CD4-positive, alpha-beta memory T cell (primary cell): ENCODE measurements at regions not wholly inside any gene's neighbourhood (a gene's known extent, or its start where the extent isn't known, plus 50 kb on each side); places are given as distances from the start of the nearest gene placed in this dataset.

ENCODE experiments used
- CTCF ChIA-PET: fragments of 350-600 bp; sonication (Branson Sonifier 250); formaldehyde crosslinking; loops from one replicate; lab custom pipeline; 2021; ENCODE audit warnings: inconsistent platforms; ENCODE audit not compliant: partially characterized antibody; lab: Charles Lee
- POLR2A ChIA-PET: fragments of 350-600 bp; sonication (Branson Sonifier 250); formaldehyde crosslinking; loops from one replicate; lab custom pipeline; 2021; ENCODE audit not compliant: partially characterized antibody; lab: Charles Lee
- DNase-seq, 5 donors: peaks; one replicate each; pipeline versions ENCODE4 v3.0.0 to v3.0.0-alpha.2; 2020 to 2022; ENCODE audit warnings: mixed read lengths in 1 of 5
- H3K27ac ChIP-seq: one replicate; pipeline ENCODE4 v1.7.0; 2013; ENCODE audit warnings: low read depth, low read length
- H3K27me3 ChIP-seq: 2 replicates; pipeline ENCODE4 v1.7.0; 2013; ENCODE audit warnings: mild to moderate bottlenecking, low read length, moderate library complexity; ENCODE audit not compliant: insufficient read depth
- H3K36me3 ChIP-seq: 2 replicates; pipeline ENCODE4 v1.7.0; 2013; ENCODE audit warnings: mild to moderate bottlenecking, low read length, moderate library complexity; ENCODE audit not compliant: insufficient read depth
- H3K4me1 ChIP-seq: 2 replicates; pipeline ENCODE4 v1.7.0; 2013; ENCODE audit warnings: mild to moderate bottlenecking, low read length, moderate library complexity; ENCODE audit not compliant: insufficient read depth
- H3K4me3 ChIP-seq, 2 donors: one replicate each; pipeline ENCODE4 v1.7.0; 2013; ENCODE audit warnings: low read length in 2 of 2, mild to moderate bottlenecking in 1 of 2
- H3K9me3 ChIP-seq, 2 donors: one replicate each; pipeline ENCODE4 v1.7.0; 2013; ENCODE audit warnings: low read length in 2 of 2, control low read depth in 1 of 2; ENCODE audit not compliant: control insufficient read depth in 1 of 2
- H3K27ac Mint-ChIP-seq, 7 donors: one replicate each; pipeline ENCODE4 v1.8.0; 2020 to 2021; ENCODE audit warnings: mixed read lengths in 7 of 7, mild to moderate bottlenecking in 6 of 7, inconsistent platforms in 3 of 7, moderate library complexity in 3 of 7
- H3K27me3 Mint-ChIP-seq, 2 donors: one replicate each; pipeline ENCODE4 v1.8.0; 2020 to 2021; ENCODE audit warnings: mixed read lengths in 2 of 2
- H3K36me3 Mint-ChIP-seq, 2 donors: one replicate each; pipeline ENCODE4 v1.8.0; 2020 to 2021; ENCODE audit warnings: mixed read lengths in 2 of 2, inconsistent platforms in 1 of 2, mild to moderate bottlenecking in 1 of 2
- H3K4me1 Mint-ChIP-seq, 4 donors: one replicate each; pipeline ENCODE4 v1.8.0; 2020 to 2021; ENCODE audit warnings: mixed read lengths in 4 of 4, mild to moderate bottlenecking in 1 of 4
- H3K4me3 Mint-ChIP-seq, 8 donors: one replicate each; pipeline ENCODE4 v1.8.0; 2020 to 2021; ENCODE audit warnings: mixed read lengths in 8 of 8, mild to moderate bottlenecking in 7 of 8, moderate library complexity in 6 of 8, inconsistent platforms in 3 of 8
- H3K9me3 Mint-ChIP-seq, 8 donors: one replicate each; pipeline ENCODE4 v1.8.0; 2020 to 2021; ENCODE audit warnings: mixed read lengths in 8 of 8, mild to moderate bottlenecking in 5 of 8, inconsistent platforms in 3 of 8, moderate library complexity in 1 of 8
- intact Hi-C: fragments of 100-400 bp; cut with micrococcal nuclease; formaldehyde crosslinking; loops from one replicate; pipeline ENCODE4 v1.15.1; 2023

- H3K4me3 Mint-ChIP-seq: no peak overlapping the region
These were observed 244.6 kb downstream of the NPHP4 start for GRCh38 chr1:5747426-5748285.

DNA sequence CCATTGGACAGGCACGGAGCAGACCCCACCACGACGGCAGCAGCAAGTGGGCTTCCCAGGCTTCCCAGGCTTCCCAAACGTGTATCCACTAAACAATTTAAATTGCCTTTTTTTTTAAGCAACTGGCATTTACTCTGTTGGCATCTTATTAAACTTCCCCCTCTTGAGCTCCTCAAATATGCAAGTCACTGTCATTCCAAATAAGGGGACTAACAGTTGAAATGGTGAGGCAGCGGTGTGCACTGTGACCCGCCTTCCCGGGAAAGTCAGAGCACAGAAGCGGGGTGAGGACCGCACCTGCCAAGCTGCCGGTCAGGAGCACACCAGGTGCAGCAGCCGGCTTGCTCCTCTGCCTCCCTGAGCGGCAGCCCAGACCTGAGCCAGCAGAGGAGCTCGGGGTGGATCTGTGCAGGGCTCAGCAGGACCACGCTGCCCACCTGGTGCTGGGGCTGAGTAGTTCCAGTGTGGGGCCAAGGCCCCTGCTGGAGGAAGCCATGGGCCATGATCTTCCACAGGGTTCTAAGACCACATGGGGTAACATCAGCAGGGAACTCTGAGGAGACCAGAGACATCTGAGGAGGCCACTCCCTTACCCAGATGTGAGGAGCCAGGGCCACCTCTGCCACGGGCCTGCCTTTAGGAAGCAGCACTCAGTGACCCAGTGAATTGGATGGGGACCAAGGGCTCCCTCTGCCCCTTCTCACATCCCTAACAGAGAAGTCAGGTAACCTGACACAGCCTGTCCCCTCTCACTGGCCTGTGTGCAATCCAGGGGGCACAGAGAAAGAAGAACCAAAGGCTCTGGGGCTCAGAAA is 245.4 kb downstream of the NPHP4 start:
- no peak overlapping the region for H3K4me3 Mint-ChIP-seq
- peaks cover 12 to 20% of the 10 kb centered on the region in 2 donors for H3K27me3 Mint-ChIP-seq
- peaks cover 0 to 8% (median 1%) of the 10 kb centered on the region in 4 donors for H3K4me1 Mint-ChIP-seq
- intact Hi-C loops: loop anchor here (2.0 kb wide), 1 partner anchor 1094 kb away; no protein-coding TSS in a partner anchor
- H3K27ac ChIP-seq: no peak overlapping the region
- H3K9me3 Mint-ChIP-seq: no peaks in the 10 kb centered on the region
- H3K36me3 ChIP-seq: no peaks in the 10 kb centered on the region
- ChIA-PET CTCF (interaction anchor here (1.2 to 3.8 kb wide), 6 partner anchors 19 to 1096 kb away, joined by 3 to 35 read pairs (median 4); no protein-coding TSS in a partner anchor), POLR2A (no interaction called here)
- H3K4me1 ChIP-seq: no peaks in the 10 kb centered on the region
- no peak for DNase-seq
- H3K4me3 ChIP-seq: no peak overlapping the region
- no peaks in the 10 kb centered on the region for H3K9me3 ChIP-seq
- H3K27ac Mint-ChIP-seq: no peak overlapping the region
- no peaks in the 10 kb centered on the region for H3K27me3 ChIP-seq
- H3K36me3 Mint-ChIP-seq: no peaks in the 10 kb centered on the region

More at GRCh38 chr1:5747426-5748285, 244.6 kb downstream of the NPHP4 start:
- Histone ChIP-seq H3K4me3 (no peak overlapping the region), H3K27me3 (no peaks in the 10 kb centered on the region), H3K36me3 (no peaks in the 10 kb centered on the region), H3K4me1 (no peaks in the 10 kb centered on the region), H3K9me3 (no peaks in the 10 kb centered on the region), H3K27ac (no peak overlapping the region)
- Mint-ChIP-seq H3K36me3 (no peaks in the 10 kb centered on the region), H3K27ac (no peak overlapping the region), H3K27me3 (peaks cover 12 to 16% of the 10 kb centered on the region in 2 donors), H3K4me1 (peaks cover 0 to 8% (median 1%) of the 10 kb centered on the region in 4 donors), H3K9me3 (no peaks in the 10 kb centered on the region)
- DNase-seq: no peak
- POLR2A ChIA-PET: no interaction called here
- CTCF ChIA-PET: interaction anchor here (1.2 to 3.8 kb wide), 2 partner anchors 19 to 109 kb away, joined by 3 to 35 read pairs; no protein-coding TSS in a partner anchor
- intact Hi-C loops: loop anchor here (2.0 kb wide), 1 partner anchor 1095 kb away; no protein-coding TSS in a partner anchor

DNA sequence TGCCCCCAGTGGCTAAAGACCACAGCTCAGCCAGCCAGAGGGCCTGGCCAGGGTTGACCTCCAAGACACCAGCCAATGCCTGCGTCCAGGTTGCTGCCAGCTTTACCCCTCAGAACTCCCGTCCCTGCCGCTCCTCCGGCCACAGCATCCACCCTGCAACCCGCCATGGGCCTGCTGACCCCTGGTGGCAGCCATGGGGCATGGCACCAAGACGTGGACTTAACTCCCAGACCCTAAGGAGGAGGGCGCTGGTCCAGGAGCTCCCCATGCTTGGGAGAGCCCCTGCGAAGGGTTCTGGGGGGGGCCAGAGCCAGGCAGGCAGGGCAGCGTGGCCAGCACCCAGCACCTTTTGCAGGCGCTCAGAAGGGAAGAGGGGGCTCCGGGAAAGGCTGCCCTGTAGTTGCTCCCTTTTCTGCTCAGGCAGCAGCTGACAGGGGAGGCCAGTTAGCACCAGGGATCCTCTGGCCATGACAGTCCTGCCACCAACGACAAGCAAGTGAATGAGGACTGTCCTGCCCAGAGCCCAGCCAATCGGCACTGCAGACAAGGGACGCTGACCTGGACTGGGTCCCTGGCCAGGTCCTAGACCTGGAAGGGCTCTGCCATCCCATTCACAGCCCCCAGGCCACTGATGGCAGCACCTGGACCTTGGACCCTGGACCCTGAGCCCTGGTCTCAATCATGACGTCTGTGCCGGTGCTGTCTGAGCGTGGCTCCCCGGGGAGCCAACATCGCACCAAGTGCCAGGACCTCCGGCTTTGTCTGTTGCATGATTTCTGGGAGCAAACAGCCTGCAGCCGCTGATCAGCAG is 246.2 kb downstream of the NPHP4 start:
- Histone ChIP-seq H3K27ac (no peak overlapping the region), H3K4me3 (no peak overlapping the region), H3K4me1 (no peaks in the 10 kb centered on the region), H3K27me3 (no peaks in the 10 kb centered on the region), H3K9me3 (no peaks in the 10 kb centered on the region), H3K36me3 (no peaks in the 10 kb centered on the region)
- intact Hi-C loops: loop anchor here (2.0 kb wide), 1 partner anchor 1093 kb away; no protein-coding TSS in a partner anchor
- Mint-ChIP-seq H3K27me3 (peaks cover 12 to 20% of the 10 kb centered on the region in 2 donors), H3K4me1 (peaks cover 0 to 8% (median 1%) of the 10 kb centered on the region in 4 donors), H3K4me3 (no peak overlapping the region), H3K36me3 (no peaks in the 10 kb centered on the region), H3K27ac (no peak overlapping the region), H3K9me3 (no peaks in the 10 kb centered on the region)
- peak; percentile 38 to 48 (median 43) for DNase-seq
- ChIA-PET CTCF (interaction anchor here (0.8 to 3.8 kb wide), 14 partner anchors 18 to 1834 kb away, joined by 3 to 35 read pairs (median 3); no protein-coding TSS in a partner anchor), POLR2A (interaction anchor here (0.8 kb wide), 1 partner anchor 78 kb away, joined by 3 read pairs; no protein-coding TSS in a partner anchor)

DNA sequence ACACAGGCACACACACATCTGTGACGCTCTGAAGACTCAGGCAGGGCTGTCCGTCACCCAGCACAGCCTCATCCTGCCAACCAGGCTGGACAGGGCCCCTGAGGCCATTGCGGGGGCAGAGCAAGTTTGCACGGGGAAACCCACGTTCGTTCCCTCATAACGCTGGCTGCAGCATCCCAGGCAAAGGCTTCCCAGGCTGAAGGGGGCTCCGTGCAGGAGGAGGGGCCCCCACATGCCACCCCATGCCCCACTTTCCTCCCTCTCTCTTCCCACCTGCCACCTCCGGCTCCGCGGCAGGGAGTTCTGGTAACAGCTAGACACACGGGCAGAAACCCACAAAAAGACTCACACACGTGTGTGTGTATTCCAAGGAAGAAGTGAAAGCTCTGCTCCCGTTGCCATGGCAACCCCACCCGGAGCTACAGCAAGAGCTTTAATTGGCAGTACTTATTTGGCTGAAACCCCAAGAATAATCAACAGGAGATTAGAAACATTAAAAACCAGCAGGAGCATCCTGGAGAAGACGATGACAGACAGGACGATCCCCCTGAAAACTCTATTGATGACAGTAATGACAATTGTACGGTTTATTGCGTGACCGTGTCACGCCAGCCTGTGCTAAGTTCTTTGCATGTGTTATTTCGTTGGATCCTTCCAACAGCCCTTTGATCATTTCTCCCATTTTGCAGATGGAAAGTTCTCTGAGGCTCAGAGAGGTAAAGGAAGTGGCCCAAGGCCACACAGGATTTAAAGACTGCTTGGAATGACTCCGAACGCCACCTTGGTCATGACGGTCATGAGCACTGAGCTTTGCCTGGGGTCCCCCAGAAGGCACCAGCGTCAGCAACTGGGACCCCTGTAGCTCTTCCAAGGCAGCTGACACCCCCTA is 247.1 kb downstream of the NPHP4 start:
- Histone ChIP-seq H3K36me3 (no peaks in the 10 kb centered on the region), H3K4me1 (peaks cover 7% of the 10 kb centered on the region), H3K27me3 (no peaks in the 10 kb centered on the region), H3K27ac (no peak overlapping the region), H3K4me3 (no peak overlapping the region), H3K9me3 (no peaks in the 10 kb centered on the region)
- Mint-ChIP-seq H3K9me3 (no peaks in the 10 kb centered on the region), H3K27ac (peak overlapping the region in 2 of 7 donors; percentile 2 to 51), H3K36me3 (no peaks in the 10 kb centered on the region), H3K4me3 (no peak overlapping the region), H3K27me3 (peaks cover 12 to 20% of the 10 kb centered on the region in 2 donors), H3K4me1 (peaks cover 0 to 9% (median 1%) of the 10 kb centered on the region in 4 donors)
- intact Hi-C loops: no loop called here
- DNase-seq: no peak
- ChIA-PET POLR2A (interaction anchor here (0.8 kb wide), 1 partner anchor 78 kb away, joined by 3 read pairs; no protein-coding TSS in a partner anchor), CTCF (interaction anchor here (0.8 to 3.8 kb wide), 13 partner anchors 24 to 1834 kb away, joined by 3 to 35 read pairs (median 3); no protein-coding TSS in a partner anchor)

GRCh38 chr1:5744341-5744740 is 247.9 kb downstream of the NPHP4 start:
- no peak for DNase-seq
- Histone ChIP-seq H3K4me1 (peaks cover 14% of the 10 kb centered on the region), H3K4me3 (no peak overlapping the region), H3K27me3 (no peaks in the 10 kb centered on the region), H3K36me3 (no peaks in the 10 kb centered on the region), H3K9me3 (no peaks in the 10 kb centered on the region), H3K27ac (no peak overlapping the region)
- peaks cover 6 to 17% (median 8%) of the 10 kb centered on the region in 4 donors for H3K4me1 Mint-ChIP-seq
- no peaks in the 10 kb centered on the region for H3K9me3 Mint-ChIP-seq
- peak overlapping the region in 2 of 7 donors; percentile 2 to 51 for H3K27ac Mint-ChIP-seq
- intact Hi-C loops: no loop called here
- H3K27me3 Mint-ChIP-seq: peaks cover 9 to 19% of the 10 kb centered on the region in 2 donors
- no peaks in the 10 kb centered on the region for H3K36me3 Mint-ChIP-seq
- ChIA-PET CTCF (interaction anchor here (0.7 to 3.8 kb wide), 3 partner anchors 77 to 234 kb away, joined by 3 to 35 read pairs (median 9); no protein-coding TSS in a partner anchor), POLR2A (no interaction called here)
- H3K4me3 Mint-ChIP-seq: no peak overlapping the region
